LNCAP (cell line): ENCODE measurements at regions not wholly inside any gene's neighbourhood (a gene's known extent, or its start where the extent isn't known, plus 50 kb on each side); places are given as distances from the start of the nearest gene placed in this dataset.

ENCODE experiments used
- CTCF ChIP-seq: fragments of 450-650 bp; IDR thresholded peaks from 2 replicates; pipeline ENCODE4 v1.5.1; 2017; ENCODE audit warnings: mild to moderate bottlenecking

GRCh38 chr4:129420637-129421036 is 324.7 kb downstream of the C4orf33 start:
- TF ChIP-seq CTCF: no peak

- no peak for TF ChIP-seq CTCF
These were observed 326.3 kb downstream of the C4orf33 start for GRCh38 chr4:129422277-129422676.

GRCh38 chr4:129428454-129428853 is 332.5 kb downstream of the C4orf33 start:
- TF ChIP-seq CTCF: no peak

GRCh38 chr4:129429581-129430320 is 333.8 kb downstream of the C4orf33 start:
- no peak for TF ChIP-seq CTCF

GRCh38 chr4:129437347-129437746 is 341.4 kb downstream of the C4orf33 start:
- TF ChIP-seq CTCF: no peak

- no peak for TF ChIP-seq CTCF
These were observed 342.6 kb downstream of the C4orf33 start for GRCh38 chr4:129438456-129438981.

- TF ChIP-seq CTCF: no peak
These were observed 350.1 kb downstream of the C4orf33 start for GRCh38 chr4:129446074-129446473.
